WTC11 (cell line): ENCODE measurements at regions not wholly inside any gene's neighbourhood (a gene's known extent, or its start where the extent isn't known, plus 50 kb on each side); places are given as distances from the start of the nearest gene placed in this dataset.

Experiments
- ATAC-seq: fragments of 200-7000 bp; cut with Tn5 transposase; 2 replicates; pipeline ENCODE4 v1.10.0; 2021; ENCODE audit warnings: mild to moderate bottlenecking, moderate library complexity
- CTCF ChIA-PET: fragments of 300-600 bp; sonication (Branson Sonifier 250); formaldehyde crosslinking; loops from one replicate; lab custom pipeline; 2021; ENCODE audit warnings: antibody characterized with exemption; lab: Charles Lee
- POLR2A ChIA-PET: fragments of 350-600 bp; sonication (Branson Sonifier 250); formaldehyde crosslinking; loops from one replicate; lab custom pipeline; 2021; ENCODE audit warnings: antibody characterized with exemption; lab: Charles Lee
- DNase-seq: peaks from one replicate; pipeline ENCODE4 v3.0.0; 2021; ENCODE audit warnings: low spot score
- H3K27ac Mint-ChIP-seq: 2 replicates; pipeline ENCODE4 v1.8.0; 2021; ENCODE audit warnings: mixed read lengths
- H3K27me3 Mint-ChIP-seq: 2 replicates; pipeline ENCODE4 v1.8.0; 2021; ENCODE audit warnings: low read depth, mild to moderate bottlenecking, moderate library complexity, mixed read lengths
- H3K36me3 Mint-ChIP-seq: 2 replicates; pipeline ENCODE4 v1.8.0; 2021; ENCODE audit warnings: mixed read lengths
- H3K4me1 Mint-ChIP-seq: 2 replicates; pipeline ENCODE4 v1.8.0; 2022; ENCODE audit warnings: mixed read lengths
- H3K4me3 Mint-ChIP-seq: 2 replicates; pipeline ENCODE4 v1.8.0; 2021; ENCODE audit warnings: mild to moderate bottlenecking, moderate library complexity, mixed read lengths
- H3K9me3 Mint-ChIP-seq: 2 replicates; pipeline ENCODE4 v1.8.0; 2021; ENCODE audit warnings: mixed read lengths
- ESRRA ChIP-seq: sonication (generic); formaldehyde crosslinking; IDR thresholded peaks from 2 replicates; pipeline ENCODE4 v1.8.1; 2022; ENCODE audit warnings: mild to moderate bottlenecking, missing genetic modification reagents, borderline replicate concordance
- FOXK1 ChIP-seq: sonication (generic); formaldehyde crosslinking; IDR thresholded peaks from 2 replicates; pipeline ENCODE4 v1.8.0; 2022; ENCODE audit warnings: mild to moderate bottlenecking, moderate library complexity, missing genetic modification reagents
- FOXP1 ChIP-seq: sonication (generic); formaldehyde crosslinking; IDR thresholded peaks from 2 replicates; pipeline ENCODE4 v1.8.0; 2022; ENCODE audit warnings: missing genetic modification reagents, mild to moderate bottlenecking, moderate library complexity, borderline replicate concordance
- GTF2I ChIP-seq: fragments of 250-450 bp; sonication (Bioruptor Pico); conservative IDR thresholded peaks from 2 replicates; pipeline ENCODE4 v1.4.0; 2021; ENCODE audit warnings: mild to moderate bottlenecking
- MXD4 ChIP-seq: fragments of 250-450 bp; sonication (Bioruptor Pico); IDR thresholded peaks from 2 replicates; pipeline ENCODE4 v1.8.0; 2021; ENCODE audit warnings: mild to moderate bottlenecking, moderate library complexity, borderline replicate concordance
- NFE2L1 ChIP-seq: sonication (generic); formaldehyde crosslinking; IDR thresholded peaks from 2 replicates; pipeline ENCODE4 v1.8.1; 2023; ENCODE audit warnings: missing genetic modification reagents
- NR3C1 ChIP-seq: sonication (generic); formaldehyde crosslinking; conservative IDR thresholded peaks from 2 replicates; pipeline ENCODE4 v1.8.1; 2023; ENCODE audit warnings: low read depth, mild to moderate bottlenecking, missing genetic modification reagents
- PRRX2 ChIP-seq: fragments of 250-450 bp; sonication (Bioruptor Pico); IDR thresholded peaks from 2 replicates; pipeline ENCODE4 v1.8.0; 2021; ENCODE audit warnings: mild to moderate bottlenecking
- TEAD4 ChIP-seq: sonication (generic); formaldehyde crosslinking; IDR thresholded peaks from 2 replicates; pipeline ENCODE4 v1.8.0; 2022; ENCODE audit warnings: mild to moderate bottlenecking, missing genetic modification reagents
- ZBTB21 ChIP-seq: sonication (generic); formaldehyde crosslinking; IDR thresholded peaks from 2 replicates; pipeline ENCODE4 v1.8.1; 2023; ENCODE audit warnings: mild to moderate bottlenecking, missing genetic modification reagents, borderline replicate concordance
- ZNF138 ChIP-seq: sonication (generic); formaldehyde crosslinking; conservative IDR thresholded peaks from 2 replicates; pipeline ENCODE4 v1.8.1; 2022; ENCODE audit warnings: mild to moderate bottlenecking, moderate library complexity, missing genetic modification reagents
- ZNF396 ChIP-seq: fragments of 250-450 bp; sonication (Bioruptor Pico); IDR thresholded peaks from 2 replicates; pipeline ENCODE4 v1.8.0; 2021; ENCODE audit warnings: mild to moderate bottlenecking, moderate library complexity, borderline replicate concordance
- TF ChIP-seq, protein P1 (sequence below): sonication (generic); formaldehyde crosslinking; IDR thresholded peaks from 2 replicates; pipeline ENCODE4 v1.8.0; 2023; ENCODE audit warnings: mild to moderate bottlenecking, missing genetic modification reagents
- TF ChIP-seq, protein P2 (sequence below): sonication (generic); formaldehyde crosslinking; IDR thresholded peaks from 2 replicates; pipeline ENCODE4 v1.8.1; 2023; ENCODE audit warnings: mild to moderate bottlenecking, missing genetic modification reagents
- TF ChIP-seq, protein P3 (sequence below): fragments of 250-450 bp; sonication (Bioruptor Pico); IDR thresholded peaks from 2 replicates; pipeline ENCODE4 v1.9.0; 2021; ENCODE audit warnings: mild to moderate bottlenecking, borderline replicate concordance
- TF ChIP-seq, protein P4 (sequence below): sonication (generic); formaldehyde crosslinking; IDR thresholded peaks from 2 replicates; pipeline ENCODE4 v1.8.1; 2023; ENCODE audit warnings: mild to moderate bottlenecking, missing genetic modification reagents, borderline replicate concordance
- TF ChIP-seq, protein P5 (sequence below): sonication (generic); formaldehyde crosslinking; IDR thresholded peaks from 2 replicates; pipeline ENCODE4 v1.8.1; 2023; ENCODE audit warnings: mild to moderate bottlenecking, missing genetic modification reagents
- TF ChIP-seq, protein P6 (sequence below): sonication (generic); formaldehyde crosslinking; conservative IDR thresholded peaks from 2 replicates; pipeline ENCODE4 v1.8.1; 2022; ENCODE audit warnings: mild to moderate bottlenecking, missing genetic modification reagents
- TF ChIP-seq, protein P7 (sequence below): fragments of 250-450 bp; sonication (Bioruptor Pico); IDR thresholded peaks from 2 replicates; pipeline ENCODE4 v1.9.0; 2021; ENCODE audit warnings: mild to moderate bottlenecking

DNA sequence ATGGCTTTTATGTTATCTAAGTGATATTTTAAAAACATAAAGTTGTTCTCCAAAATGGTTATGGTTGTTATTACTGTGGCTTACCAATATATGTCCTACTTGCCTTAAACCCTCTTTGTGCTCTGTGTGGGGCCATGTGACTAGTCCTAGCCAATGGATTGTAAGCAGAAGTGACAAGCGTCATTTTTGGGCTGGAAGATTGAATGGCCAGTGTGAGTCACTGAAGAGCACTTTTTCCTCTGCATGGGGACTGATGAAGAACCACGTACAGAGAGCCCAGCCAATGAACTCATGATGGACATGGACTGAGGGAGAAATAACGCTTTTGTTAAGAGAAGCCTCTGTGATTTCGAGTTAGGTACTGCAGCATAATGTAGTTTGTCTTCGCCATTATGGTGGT, 332.7 kb downstream of the EDEM1 start (continued):
- TF ChIP-seq, protein P1, sequence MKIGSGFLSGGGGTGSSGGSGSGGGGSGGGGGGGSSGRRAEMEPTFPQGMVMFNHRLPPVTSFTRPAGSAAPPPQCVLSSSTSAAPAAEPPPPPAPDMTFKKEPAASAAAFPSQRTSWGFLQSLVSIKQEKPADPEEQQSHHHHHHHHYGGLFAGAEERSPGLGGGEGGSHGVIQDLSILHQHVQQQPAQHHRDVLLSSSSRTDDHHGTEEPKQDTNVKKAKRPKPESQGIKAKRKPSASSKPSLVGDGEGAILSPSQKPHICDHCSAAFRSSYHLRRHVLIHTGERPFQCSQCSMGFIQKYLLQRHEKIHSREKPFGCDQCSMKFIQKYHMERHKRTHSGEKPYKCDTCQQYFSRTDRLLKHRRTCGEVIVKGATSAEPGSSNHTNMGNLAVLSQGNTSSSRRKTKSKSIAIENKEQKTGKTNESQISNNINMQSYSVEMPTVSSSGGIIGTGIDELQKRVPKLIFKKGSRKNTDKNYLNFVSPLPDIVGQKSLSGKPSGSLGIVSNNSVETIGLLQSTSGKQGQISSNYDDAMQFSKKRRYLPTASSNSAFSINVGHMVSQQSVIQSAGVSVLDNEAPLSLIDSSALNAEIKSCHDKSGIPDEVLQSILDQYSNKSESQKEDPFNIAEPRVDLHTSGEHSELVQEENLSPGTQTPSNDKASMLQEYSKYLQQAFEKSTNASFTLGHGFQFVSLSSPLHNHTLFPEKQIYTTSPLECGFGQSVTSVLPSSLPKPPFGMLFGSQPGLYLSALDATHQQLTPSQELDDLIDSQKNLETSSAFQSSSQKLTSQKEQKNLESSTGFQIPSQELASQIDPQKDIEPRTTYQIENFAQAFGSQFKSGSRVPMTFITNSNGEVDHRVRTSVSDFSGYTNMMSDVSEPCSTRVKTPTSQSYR (CRISPR knock-in tag), result no peak
- TF ChIP-seq TEAD4 (CRISPR knock-in tag) (no peak), FOXP1 (CRISPR knock-in tag) (no peak), NFE2L1 (CRISPR knock-in tag) (no peak)
- TF ChIP-seq, protein P2, sequence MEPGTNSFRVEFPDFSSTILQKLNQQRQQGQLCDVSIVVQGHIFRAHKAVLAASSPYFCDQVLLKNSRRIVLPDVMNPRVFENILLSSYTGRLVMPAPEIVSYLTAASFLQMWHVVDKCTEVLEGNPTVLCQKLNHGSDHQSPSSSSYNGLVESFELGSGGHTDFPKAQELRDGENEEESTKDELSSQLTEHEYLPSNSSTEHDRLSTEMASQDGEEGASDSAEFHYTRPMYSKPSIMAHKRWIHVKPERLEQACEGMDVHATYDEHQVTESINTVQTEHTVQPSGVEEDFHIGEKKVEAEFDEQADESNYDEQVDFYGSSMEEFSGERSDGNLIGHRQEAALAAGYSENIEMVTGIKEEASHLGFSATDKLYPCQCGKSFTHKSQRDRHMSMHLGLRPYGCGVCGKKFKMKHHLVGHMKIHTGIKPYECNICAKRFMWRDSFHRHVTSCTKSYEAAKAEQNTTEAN, result no peak
- TF ChIP-seq, protein P3, sequence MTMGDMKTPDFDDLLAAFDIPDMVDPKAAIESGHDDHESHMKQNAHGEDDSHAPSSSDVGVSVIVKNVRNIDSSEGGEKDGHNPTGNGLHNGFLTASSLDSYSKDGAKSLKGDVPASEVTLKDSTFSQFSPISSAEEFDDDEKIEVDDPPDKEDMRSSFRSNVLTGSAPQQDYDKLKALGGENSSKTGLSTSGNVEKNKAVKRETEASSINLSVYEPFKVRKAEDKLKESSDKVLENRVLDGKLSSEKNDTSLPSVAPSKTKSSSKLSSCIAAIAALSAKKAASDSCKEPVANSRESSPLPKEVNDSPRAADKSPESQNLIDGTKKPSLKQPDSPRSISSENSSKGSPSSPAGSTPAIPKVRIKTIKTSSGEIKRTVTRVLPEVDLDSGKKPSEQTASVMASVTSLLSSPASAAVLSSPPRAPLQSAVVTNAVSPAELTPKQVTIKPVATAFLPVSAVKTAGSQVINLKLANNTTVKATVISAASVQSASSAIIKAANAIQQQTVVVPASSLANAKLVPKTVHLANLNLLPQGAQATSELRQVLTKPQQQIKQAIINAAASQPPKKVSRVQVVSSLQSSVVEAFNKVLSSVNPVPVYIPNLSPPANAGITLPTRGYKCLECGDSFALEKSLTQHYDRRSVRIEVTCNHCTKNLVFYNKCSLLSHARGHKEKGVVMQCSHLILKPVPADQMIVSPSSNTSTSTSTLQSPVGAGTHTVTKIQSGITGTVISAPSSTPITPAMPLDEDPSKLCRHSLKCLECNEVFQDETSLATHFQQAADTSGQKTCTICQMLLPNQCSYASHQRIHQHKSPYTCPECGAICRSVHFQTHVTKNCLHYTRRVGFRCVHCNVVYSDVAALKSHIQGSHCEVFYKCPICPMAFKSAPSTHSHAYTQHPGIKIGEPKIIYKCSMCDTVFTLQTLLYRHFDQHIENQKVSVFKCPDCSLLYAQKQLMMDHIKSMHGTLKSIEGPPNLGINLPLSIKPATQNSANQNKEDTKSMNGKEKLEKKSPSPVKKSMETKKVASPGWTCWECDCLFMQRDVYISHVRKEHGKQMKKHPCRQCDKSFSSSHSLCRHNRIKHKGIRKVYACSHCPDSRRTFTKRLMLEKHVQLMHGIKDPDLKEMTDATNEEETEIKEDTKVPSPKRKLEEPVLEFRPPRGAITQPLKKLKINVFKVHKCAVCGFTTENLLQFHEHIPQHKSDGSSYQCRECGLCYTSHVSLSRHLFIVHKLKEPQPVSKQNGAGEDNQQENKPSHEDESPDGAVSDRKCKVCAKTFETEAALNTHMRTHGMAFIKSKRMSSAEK (CRISPR knock-in tag), result no peak
- TF ChIP-seq, all 79 proteins: peak for 0

DNA sequence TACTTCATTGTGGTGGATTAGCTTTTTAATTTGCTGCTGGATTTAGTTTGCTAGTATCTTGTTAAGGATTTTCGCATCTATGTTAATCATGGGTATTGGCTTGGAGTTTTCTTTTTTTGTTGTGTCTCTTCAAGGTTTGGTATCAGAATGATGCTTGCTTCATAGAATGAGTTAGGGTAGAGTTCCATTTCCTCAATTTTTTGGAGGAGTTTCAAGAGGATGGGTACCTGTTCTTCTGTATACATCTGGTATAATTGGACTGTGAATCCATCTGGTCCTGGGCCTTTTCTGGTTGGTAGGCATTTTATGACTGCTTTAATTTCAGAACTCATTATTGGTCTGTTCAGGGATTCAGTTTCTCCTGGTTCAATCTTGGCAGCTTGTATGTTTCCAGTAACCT, 335.6 kb downstream of the EDEM1 start:
- Mint-ChIP-seq H3K9me3 (peaks cover 50% of the 10 kb centered on the region), H3K27me3 (no peaks in the 10 kb centered on the region), H3K36me3 (peaks cover 20% of the 10 kb centered on the region), H3K27ac (no peak overlapping the region), H3K4me1 (0 out of 2 replicates have a peak, but pooled peaks cover 3% of the 10 kb centered on the region), H3K4me3 (no peak overlapping the region)
- DNase-seq, result no peak
- CTCF ChIA-PET, result no interaction called here
- POLR2A ChIA-PET, result no interaction called here
- ATAC-seq, result no peak
- TF ChIP-seq ZNF396 (CRISPR knock-in tag) (no peak), NR3C1 (CRISPR knock-in tag) (no peak), ZBTB21 (CRISPR knock-in tag) (no peak), FOXK1 (CRISPR knock-in tag) (no peak), MXD4 (CRISPR knock-in tag) (no peak), PRRX2 (CRISPR knock-in tag) (no peak), ESRRA (no peak), ZNF138 (CRISPR knock-in tag) (no peak), GTF2I (CRISPR knock-in tag) (no peak)
- TF ChIP-seq, protein P4, sequence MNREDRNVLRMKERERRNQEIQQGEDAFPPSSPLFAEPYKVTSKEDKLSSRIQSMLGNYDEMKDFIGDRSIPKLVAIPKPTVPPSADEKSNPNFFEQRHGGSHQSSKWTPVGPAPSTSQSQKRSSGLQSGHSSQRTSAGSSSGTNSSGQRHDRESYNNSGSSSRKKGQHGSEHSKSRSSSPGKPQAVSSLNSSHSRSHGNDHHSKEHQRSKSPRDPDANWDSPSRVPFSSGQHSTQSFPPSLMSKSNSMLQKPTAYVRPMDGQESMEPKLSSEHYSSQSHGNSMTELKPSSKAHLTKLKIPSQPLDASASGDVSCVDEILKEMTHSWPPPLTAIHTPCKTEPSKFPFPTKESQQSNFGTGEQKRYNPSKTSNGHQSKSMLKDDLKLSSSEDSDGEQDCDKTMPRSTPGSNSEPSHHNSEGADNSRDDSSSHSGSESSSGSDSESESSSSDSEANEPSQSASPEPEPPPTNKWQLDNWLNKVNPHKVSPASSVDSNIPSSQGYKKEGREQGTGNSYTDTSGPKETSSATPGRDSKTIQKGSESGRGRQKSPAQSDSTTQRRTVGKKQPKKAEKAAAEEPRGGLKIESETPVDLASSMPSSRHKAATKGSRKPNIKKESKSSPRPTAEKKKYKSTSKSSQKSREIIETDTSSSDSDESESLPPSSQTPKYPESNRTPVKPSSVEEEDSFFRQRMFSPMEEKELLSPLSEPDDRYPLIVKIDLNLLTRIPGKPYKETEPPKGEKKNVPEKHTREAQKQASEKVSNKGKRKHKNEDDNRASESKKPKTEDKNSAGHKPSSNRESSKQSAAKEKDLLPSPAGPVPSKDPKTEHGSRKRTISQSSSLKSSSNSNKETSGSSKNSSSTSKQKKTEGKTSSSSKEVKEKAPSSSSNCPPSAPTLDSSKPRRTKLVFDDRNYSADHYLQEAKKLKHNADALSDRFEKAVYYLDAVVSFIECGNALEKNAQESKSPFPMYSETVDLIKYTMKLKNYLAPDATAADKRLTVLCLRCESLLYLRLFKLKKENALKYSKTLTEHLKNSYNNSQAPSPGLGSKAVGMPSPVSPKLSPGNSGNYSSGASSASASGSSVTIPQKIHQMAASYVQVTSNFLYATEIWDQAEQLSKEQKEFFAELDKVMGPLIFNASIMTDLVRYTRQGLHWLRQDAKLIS, result no peak
- TF ChIP-seq, protein P5, sequence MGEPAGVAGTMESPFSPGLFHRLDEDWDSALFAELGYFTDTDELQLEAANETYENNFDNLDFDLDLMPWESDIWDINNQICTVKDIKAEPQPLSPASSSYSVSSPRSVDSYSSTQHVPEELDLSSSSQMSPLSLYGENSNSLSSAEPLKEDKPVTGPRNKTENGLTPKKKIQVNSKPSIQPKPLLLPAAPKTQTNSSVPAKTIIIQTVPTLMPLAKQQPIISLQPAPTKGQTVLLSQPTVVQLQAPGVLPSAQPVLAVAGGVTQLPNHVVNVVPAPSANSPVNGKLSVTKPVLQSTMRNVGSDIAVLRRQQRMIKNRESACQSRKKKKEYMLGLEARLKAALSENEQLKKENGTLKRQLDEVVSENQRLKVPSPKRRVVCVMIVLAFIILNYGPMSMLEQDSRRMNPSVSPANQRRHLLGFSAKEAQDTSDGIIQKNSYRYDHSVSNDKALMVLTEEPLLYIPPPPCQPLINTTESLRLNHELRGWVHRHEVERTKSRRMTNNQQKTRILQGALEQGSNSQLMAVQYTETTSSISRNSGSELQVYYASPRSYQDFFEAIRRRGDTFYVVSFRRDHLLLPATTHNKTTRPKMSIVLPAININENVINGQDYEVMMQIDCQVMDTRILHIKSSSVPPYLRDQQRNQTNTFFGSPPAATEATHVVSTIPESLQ, result no peak
- TF ChIP-seq, protein P6, sequence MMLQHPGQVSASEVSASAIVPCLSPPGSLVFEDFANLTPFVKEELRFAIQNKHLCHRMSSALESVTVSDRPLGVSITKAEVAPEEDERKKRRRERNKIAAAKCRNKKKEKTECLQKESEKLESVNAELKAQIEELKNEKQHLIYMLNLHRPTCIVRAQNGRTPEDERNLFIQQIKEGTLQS (CRISPR knock-in tag), result no peak
- TF ChIP-seq, protein P7, sequence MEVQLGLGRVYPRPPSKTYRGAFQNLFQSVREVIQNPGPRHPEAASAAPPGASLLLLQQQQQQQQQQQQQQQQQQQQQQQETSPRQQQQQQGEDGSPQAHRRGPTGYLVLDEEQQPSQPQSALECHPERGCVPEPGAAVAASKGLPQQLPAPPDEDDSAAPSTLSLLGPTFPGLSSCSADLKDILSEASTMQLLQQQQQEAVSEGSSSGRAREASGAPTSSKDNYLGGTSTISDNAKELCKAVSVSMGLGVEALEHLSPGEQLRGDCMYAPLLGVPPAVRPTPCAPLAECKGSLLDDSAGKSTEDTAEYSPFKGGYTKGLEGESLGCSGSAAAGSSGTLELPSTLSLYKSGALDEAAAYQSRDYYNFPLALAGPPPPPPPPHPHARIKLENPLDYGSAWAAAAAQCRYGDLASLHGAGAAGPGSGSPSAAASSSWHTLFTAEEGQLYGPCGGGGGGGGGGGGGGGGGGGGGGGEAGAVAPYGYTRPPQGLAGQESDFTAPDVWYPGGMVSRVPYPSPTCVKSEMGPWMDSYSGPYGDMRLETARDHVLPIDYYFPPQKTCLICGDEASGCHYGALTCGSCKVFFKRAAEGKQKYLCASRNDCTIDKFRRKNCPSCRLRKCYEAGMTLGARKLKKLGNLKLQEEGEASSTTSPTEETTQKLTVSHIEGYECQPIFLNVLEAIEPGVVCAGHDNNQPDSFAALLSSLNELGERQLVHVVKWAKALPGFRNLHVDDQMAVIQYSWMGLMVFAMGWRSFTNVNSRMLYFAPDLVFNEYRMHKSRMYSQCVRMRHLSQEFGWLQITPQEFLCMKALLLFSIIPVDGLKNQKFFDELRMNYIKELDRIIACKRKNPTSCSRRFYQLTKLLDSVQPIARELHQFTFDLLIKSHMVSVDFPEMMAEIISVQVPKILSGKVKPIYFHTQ (CRISPR knock-in tag), result no peak
